ENCODE measurements at regions not wholly inside any gene's neighbourhood (a gene's known extent, or its start where the extent isn't known, plus 50 kb on each side); places are given as distances from the start of the nearest gene placed in this dataset.

DNA sequence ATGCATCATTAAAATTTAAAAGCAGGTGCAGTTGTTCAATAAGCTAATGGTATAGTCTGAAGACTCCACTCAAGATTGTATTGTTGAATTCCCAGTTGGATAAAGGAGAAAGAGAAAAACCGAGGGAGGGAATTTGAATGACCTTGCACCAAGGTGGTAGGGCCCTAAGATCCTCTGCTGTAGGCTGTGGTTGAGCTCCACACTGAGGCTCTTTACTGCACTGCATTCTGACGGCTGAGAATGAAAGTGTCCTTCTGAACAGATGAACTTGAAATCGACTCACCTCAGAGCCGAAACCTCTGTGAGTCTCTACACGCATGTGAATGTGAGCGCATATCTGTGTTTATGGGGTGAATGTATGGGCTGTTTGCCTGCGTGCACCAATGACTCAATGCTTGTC, 388.9 kb upstream of the DACH1 start:
- TF ChIP-seq CEBPB (IDR thresholded peaks at IDR 0.05) (no peak), RAD21 (IDR thresholded peaks at IDR 0.05; ENCODE audit: low read depth) (peak; percentile 79)

DNA sequence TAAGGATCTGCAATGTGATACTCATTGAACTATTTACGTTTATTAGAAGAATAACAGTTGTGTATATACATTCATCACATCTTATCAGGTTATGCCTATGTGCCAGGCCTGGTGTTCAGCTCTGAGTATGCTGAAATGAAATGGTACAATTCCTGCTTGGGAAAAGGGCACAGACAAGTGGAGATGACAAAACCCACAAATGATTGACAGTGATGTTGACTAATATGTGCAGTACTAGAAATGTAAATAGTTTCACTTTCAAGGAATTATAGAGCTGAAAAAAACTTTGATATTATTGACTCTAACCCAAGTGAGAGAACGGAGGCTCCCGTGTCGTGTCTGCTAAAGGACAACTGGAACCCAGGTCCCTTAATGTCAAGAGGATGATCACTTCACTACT, 386.8 kb upstream of the DACH1 start:
- no peak for TF ChIP-seq FOXM1 (IDR thresholded peaks at IDR 0.05; ENCODE audit: borderline replicate concordance, low read depth)
- TF ChIP-seq NFIC (IDR thresholded peaks at IDR 0.05): no peak
- no peak for TF ChIP-seq CREB1 (IDR thresholded peaks at IDR 0.05; ENCODE audit: low read depth)
- TF ChIP-seq, protein P1, sequence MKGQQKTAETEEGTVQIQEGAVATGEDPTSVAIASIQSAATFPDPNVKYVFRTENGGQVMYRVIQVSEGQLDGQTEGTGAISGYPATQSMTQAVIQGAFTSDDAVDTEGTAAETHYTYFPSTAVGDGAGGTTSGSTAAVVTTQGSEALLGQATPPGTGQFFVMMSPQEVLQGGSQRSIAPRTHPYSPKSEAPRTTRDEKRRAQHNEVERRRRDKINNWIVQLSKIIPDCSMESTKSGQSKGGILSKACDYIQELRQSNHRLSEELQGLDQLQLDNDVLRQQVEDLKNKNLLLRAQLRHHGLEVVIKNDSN (IDR thresholded peaks at IDR 0.05): no peak
- TF ChIP-seq, protein P2, sequence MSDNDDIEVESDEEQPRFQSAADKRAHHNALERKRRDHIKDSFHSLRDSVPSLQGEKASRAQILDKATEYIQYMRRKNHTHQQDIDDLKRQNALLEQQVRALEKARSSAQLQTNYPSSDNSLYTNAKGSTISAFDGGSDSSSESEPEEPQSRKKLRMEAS (IDR thresholded peaks at IDR 0.05): no peak
- no peak for TF ChIP-seq TEAD4 (IDR thresholded peaks at IDR 0.05)

DNA sequence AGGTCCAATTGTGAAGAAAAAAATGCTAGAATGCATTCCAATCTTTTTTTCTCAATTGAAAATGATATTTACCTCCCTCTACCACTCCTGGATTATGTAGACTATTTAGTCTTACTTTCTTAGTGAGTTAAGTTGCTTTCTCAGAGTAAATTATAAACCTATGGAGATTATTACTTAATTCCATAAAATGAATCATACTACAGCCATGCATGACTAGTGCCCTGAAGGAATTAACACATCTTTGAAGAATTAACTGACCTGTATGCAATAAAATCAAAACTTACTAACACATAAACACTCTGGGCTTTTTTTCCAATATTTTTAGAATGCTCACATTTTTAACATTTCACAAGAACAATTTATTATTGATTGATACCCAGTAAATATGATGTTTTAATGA, 379.4 kb upstream of the DACH1 start:
- no peak for TF ChIP-seq RAD21 (IDR thresholded peaks at IDR 0.05; ENCODE audit: low read depth)

DNA sequence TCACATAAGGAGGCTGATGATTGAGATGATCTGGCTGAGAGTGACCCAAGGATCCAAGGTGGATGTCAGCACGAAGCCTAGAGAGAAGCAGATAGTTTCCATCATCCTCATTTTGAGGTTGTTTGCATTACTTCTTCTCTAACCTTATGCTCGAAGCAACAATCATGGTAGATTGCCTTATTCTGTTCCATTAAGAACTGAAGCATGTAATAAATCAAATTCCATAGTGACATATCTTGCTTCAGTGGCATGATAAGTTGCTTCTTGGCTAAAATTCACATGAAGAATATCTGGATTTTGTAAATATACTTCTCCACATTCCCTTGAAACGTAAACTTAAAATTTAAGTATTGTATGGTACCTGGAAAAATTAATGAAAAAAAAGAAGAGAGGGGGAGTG, 377.8 kb upstream of the DACH1 start:
- TF ChIP-seq YY1 (IDR thresholded peaks at IDR 0.05; ENCODE audit: low read depth): no peak
- TF ChIP-seq CREB1 (IDR thresholded peaks at IDR 0.05; ENCODE audit: low read depth): no peak
- TF ChIP-seq, protein P2 (IDR thresholded peaks at IDR 0.05): no peak
- no peak for TF ChIP-seq CEBPB (IDR thresholded peaks at IDR 0.05)
- no peak for TF ChIP-seq TCF12 (IDR thresholded peaks at IDR 0.05; ENCODE audit: low read depth)
- TF ChIP-seq ZBTB7A (IDR thresholded peaks at IDR 0.05; ENCODE audit: low read depth): no peak
- TF ChIP-seq TEAD4 (IDR thresholded peaks at IDR 0.05): no peak
- no peak for TF ChIP-seq TAF1 (IDR thresholded peaks at IDR 0.05; ENCODE audit: low read depth)
- TF ChIP-seq, protein P1 (IDR thresholded peaks at IDR 0.05): no peak
- TF ChIP-seq FOXM1 (IDR thresholded peaks at IDR 0.05; ENCODE audit: borderline replicate concordance, low read depth): no peak
- TF ChIP-seq EGR1 (IDR thresholded peaks at IDR 0.05): no peak
- TF ChIP-seq NFIC (IDR thresholded peaks at IDR 0.05): no peak
- TF ChIP-seq, protein P3, sequence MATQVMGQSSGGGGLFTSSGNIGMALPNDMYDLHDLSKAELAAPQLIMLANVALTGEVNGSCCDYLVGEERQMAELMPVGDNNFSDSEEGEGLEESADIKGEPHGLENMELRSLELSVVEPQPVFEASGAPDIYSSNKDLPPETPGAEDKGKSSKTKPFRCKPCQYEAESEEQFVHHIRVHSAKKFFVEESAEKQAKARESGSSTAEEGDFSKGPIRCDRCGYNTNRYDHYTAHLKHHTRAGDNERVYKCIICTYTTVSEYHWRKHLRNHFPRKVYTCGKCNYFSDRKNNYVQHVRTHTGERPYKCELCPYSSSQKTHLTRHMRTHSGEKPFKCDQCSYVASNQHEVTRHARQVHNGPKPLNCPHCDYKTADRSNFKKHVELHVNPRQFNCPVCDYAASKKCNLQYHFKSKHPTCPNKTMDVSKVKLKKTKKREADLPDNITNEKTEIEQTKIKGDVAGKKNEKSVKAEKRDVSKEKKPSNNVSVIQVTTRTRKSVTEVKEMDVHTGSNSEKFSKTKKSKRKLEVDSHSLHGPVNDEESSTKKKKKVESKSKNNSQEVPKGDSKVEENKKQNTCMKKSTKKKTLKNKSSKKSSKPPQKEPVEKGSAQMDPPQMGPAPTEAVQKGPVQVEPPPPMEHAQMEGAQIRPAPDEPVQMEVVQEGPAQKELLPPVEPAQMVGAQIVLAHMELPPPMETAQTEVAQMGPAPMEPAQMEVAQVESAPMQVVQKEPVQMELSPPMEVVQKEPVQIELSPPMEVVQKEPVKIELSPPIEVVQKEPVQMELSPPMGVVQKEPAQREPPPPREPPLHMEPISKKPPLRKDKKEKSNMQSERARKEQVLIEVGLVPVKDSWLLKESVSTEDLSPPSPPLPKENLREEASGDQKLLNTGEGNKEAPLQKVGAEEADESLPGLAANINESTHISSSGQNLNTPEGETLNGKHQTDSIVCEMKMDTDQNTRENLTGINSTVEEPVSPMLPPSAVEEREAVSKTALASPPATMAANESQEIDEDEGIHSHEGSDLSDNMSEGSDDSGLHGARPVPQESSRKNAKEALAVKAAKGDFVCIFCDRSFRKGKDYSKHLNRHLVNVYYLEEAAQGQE (IDR thresholded peaks at IDR 0.05; ENCODE audit: low read depth): no peak
- no peak for TF ChIP-seq RAD21 (IDR thresholded peaks at IDR 0.05; ENCODE audit: low read depth)
- TF ChIP-seq EP300 (IDR thresholded peaks at IDR 0.05; ENCODE audit: borderline replicate concordance): no peak

DNA sequence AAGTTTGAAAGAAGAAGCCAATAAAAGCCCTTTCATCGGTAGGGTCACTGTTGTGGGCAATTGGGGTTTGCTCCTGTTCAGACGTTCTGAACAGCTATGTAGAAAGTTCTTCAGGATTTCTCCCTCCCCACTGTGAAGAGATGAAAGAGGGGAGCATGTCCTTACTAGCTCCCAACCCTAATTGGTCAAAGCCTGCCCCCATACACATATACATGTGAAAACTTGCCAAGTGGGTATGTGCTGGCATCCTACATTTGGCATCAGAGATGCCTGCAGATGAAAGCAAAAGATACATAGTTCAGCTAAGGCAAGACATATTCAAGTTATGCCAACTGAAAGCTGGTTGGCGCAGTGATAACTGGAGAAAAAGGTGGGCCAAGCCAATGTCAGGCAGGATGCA, 363.1 kb upstream of the DACH1 start:
- TF ChIP-seq RAD21 (IDR thresholded peaks at IDR 0.05; ENCODE audit: low read depth) (no peak), EGR1 (IDR thresholded peaks at IDR 0.05) (no peak)

DNA sequence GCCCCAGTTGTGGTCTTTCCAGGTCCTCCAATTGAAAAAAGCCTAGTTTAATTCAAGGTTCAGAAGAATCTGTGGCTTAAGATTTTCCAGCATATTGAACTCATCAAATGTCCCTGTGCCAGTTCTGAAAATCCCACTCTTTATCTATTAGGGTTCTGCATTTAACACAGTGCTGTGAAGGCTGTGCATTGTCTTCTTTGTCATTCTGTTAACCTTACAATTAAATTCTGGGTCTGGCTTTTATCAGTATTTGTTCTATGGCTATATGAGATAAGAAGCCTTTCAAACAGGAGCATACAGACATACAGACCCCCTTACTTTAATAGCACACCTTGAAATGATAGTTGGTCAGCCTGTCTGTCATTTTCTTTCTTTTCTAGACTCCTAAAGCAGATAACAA, 362.1 kb upstream of the DACH1 start:
- TF ChIP-seq EGR1 (IDR thresholded peaks at IDR 0.05) (no peak), YY1 (IDR thresholded peaks at IDR 0.05; ENCODE audit: low read depth) (no peak), ZBTB7A (IDR thresholded peaks at IDR 0.05; ENCODE audit: low read depth) (no peak), EP300 (IDR thresholded peaks at IDR 0.05; ENCODE audit: borderline replicate concordance) (no peak), TEAD4 (IDR thresholded peaks at IDR 0.05) (no peak), CEBPB (IDR thresholded peaks at IDR 0.05) (no peak), CREB1 (IDR thresholded peaks at IDR 0.05; ENCODE audit: low read depth) (no peak), TAF1 (IDR thresholded peaks at IDR 0.05; ENCODE audit: low read depth) (no peak), TCF12 (IDR thresholded peaks at IDR 0.05; ENCODE audit: low read depth) (no peak), NFIC (IDR thresholded peaks at IDR 0.05) (no peak)
- TF ChIP-seq, protein P3 (IDR thresholded peaks at IDR 0.05; ENCODE audit: low read depth): no peak

DNA sequence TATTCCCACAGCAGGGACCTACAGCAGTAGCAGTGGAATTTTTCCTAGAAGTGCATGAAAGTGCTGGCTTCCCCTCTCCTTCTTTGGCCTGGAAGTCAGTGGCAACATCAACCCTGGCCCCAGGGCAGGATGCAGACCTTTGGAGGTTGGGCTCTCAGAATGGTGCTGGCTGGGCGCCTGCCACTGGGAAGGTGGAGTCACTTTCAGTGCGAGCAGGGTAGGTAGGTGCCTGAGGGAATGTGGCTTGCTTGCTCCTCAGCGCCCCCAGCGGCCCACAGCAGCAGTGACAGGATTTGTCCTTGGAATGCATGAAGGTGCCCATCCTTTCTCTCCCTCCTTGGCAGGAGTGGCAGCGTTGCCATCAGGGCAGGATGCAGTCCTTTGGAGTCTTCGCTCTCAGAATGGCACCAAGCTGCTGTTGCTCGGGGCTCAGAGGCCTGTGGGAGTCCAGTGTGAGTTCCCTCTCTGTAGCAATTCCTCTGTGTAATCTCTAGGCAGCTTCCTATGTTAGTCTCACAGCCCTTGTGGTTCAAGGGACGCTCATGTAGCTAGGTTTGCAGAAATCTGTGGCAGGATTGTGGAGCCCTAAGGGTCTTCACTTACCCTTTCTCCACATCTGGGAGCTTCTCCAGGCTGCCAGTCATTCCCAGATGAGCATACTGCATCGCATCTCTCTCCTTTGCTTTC, 354.4 kb upstream of the DACH1 start:
- peak; percentile 81 for TF ChIP-seq TEAD4 (IDR thresholded peaks at IDR 0.05)
- no peak for TF ChIP-seq NFIC (IDR thresholded peaks at IDR 0.05)
- TF ChIP-seq RAD21 (IDR thresholded peaks at IDR 0.05; ENCODE audit: low read depth): peak; percentile 67
